GM23248 (cell line): ENCODE measurements at regions not wholly inside any gene's neighbourhood (a gene's known extent, or its start where the extent isn't known, plus 50 kb on each side); places are given as distances from the start of the nearest gene placed in this dataset.

ENCODE experiments used
- EZH2 ChIP-seq: fragments of 200-600 bp; sonication (generic); IDR thresholded peaks from 2 replicates; pipeline ENCODE4 v1.6.1; 2018; ENCODE audit warnings: antibody characterized with exemption, mild to moderate bottlenecking; ENCODE audit not compliant: insufficient read depth, poor library complexity, severe bottlenecking
- EZH2phosphoT487 ChIP-seq: fragments of 200-600 bp; sonication (generic); IDR thresholded peaks from 2 replicates; pipeline ENCODE4 v1.6.1; 2018; ENCODE audit warnings: antibody characterized with exemption, moderate library complexity, mild to moderate bottlenecking, low read depth; ENCODE audit not compliant: insufficient read depth

DNA sequence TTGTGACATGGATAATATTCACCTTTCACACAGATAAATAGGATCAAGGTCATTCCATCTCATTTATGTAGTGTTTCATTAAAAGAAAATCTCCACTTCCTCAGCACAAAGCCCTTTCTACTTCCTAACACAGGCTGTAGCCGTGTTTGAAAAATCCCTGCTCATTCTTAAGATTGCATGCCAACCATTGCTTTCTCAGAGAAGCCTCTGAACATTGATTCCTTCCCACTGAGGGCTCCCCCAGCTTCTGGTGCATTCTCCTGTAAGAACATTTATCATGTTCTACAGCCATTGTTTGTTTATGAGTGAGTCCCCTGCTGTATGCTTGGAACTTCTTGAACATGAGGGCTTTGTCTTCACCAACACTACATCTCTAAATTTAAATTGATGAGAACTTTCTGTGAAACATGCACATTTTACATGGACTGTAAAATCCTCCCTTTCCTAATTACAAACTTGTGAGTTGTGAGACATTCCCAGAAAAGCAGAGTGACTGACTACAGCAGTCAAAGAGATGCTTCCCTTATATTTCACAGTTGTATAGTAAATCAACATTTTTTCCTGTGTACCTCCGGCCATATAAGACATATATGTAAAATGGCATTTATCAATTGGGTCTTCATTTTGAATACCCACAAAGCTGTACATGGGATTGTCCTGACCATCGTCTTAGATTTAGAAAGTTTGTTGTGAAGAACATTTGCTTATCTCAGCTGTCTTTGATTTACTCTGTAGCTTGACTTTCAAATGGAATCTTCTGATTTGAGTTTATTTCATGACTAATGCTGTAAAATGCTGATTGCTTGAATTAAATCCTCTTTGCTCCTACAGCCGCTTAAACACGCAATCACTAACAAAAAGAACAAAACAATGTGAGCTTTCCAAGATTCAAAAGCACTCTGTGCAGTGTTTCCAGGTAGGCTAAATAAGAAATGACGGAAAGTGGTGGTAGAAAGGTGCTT is 600.5 kb upstream of the SLIT2 start:
- TF ChIP-seq EZH2 (no peak), EZH2phosphoT487 (no peak)
